ENCODE measurements at regions not wholly inside any gene's neighbourhood (a gene's known extent, or its start where the extent isn't known, plus 50 kb on each side); places are given as distances from the start of the nearest gene placed in this dataset.

DNA sequence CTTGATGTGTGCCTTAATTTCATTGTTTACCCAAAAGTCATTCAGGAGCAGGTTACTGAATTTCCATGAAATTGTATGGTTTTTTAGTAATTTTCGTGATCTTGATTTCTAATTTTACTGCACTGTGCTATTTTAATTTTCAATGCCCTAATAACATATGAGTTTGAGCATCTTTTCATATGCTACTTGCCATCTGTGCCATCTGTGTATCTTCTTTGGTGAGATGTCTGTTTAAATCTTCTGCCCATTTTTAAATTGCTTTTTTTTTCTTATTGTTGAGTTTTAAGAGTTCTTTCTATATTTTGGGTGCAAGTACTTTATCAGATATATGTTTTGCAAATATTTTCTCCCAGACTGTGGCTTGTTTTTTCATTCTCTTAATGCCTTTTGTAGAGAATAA lies 165.9 kb downstream of the ST6GAL2 start:
- no peak for DNase-seq

GRCh38 chr2:106724301-106724794 lies 161.6 kb downstream of the ST6GAL2 start:
- DNase-seq, result no peak

GRCh38 chr2:106734165-106734564 lies 151.8 kb downstream of the ST6GAL2 start:
- peak; percentile 62 for DNase-seq

DNA sequence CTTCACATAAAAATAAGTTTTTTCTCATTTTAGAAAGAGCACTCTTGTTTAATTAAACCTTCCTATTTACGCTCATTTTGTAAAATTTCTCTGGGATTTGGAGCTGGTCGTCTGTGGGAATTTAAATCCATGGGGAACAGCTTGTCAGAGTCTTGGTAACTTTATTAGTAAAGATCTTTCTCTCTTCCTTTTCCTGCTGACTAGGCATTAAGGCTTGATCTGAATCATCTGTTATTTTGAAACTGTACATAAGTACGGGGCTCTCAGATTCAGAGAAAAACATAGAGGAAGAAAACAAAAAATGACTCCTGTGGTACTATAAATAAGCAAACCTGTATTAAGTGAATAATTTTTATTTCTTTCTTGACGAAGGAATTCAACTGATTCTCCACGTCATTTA lies 150.2 kb downstream of the ST6GAL2 start:
- no peak for DNase-seq

- no peak for DNase-seq
These were observed 149.7 kb downstream of the ST6GAL2 start for GRCh38 chr2:106736221-106736620.

DNA sequence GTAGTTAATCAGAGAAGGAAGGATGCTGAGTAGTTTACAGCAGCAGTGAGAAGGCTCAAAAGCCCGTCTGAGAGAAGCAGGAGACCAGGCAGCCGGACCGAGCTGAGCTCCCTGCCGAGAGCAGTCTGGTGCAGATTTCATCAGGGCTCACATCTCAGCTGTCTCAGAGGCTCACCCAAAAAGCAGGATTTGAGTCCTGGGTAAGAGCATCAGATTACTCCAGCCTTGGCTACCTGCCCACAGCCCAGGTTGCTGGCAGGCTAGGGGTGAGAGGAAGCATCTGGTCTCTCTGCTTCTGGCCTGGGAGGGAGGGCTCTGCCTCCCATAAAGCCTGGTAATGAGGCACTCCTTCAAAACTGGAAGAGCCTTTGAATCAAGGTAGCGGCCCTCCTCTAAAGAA lies 140.5 kb downstream of the ST6GAL2 start:
- DNase-seq, result peak; percentile 94

GRCh38 chr2:106749823-106750222 lies 136.1 kb downstream of the ST6GAL2 start:
- DNase-seq, result no peak

Data from NCI-H69 (cell line).